Suprapubic skin (tissue), 4 donors: ENCODE measurements at regions not wholly inside any gene's neighbourhood (a gene's known extent, or its start where the extent isn't known, plus 50 kb on each side); places are given as distances from the start of the nearest gene placed in this dataset.

ENCODE experiments used
- DNase-seq, 2 donors: peaks; one replicate each; pipeline ENCODE4 v3.0.0-alpha.2; 2019; ENCODE audit warnings: low spot score in 2 of 2
- H3K27ac ChIP-seq: fragments of 200-600 bp; sonication (generic); one replicate; pipeline ENCODE4 v1.5.1; 2019
- H3K27me3 ChIP-seq: fragments of 200-600 bp; sonication (generic); one replicate; pipeline ENCODE4 v1.5.1; 2019
- H3K36me3 ChIP-seq: fragments of 200-600 bp; sonication (generic); one replicate; pipeline ENCODE4 v1.5.1; 2019
- H3K4me1 ChIP-seq: fragments of 200-600 bp; sonication (generic); one replicate; pipeline ENCODE4 v1.5.1; 2019
- H3K4me3 ChIP-seq: fragments of 200-600 bp; sonication (generic); one replicate; pipeline ENCODE4 v1.5.1; 2019; ENCODE audit warnings: mild to moderate bottlenecking
- H3K9me3 ChIP-seq: fragments of 200-600 bp; sonication (generic); one replicate; pipeline ENCODE4 v1.5.1; 2019
- EP300 ChIP-seq: sonication (generic); formaldehyde crosslinking; IDR thresholded peaks from one replicate; pipeline ENCODE4 v1.6.1; 2017; ENCODE audit warnings: antibody characterized with exemption
- POLR2A ChIP-seq, 2 donors: fragments of 450-650 bp; IDR thresholded peaks; one replicate each; pipeline ENCODE4 v1.6.1; 2017; ENCODE audit warnings: antibody characterized with exemption in 2 of 2, mild to moderate bottlenecking in 2 of 2, moderate library complexity in 2 of 2
- POLR2AphosphoS5 ChIP-seq, 3 donors: sonication (generic); formaldehyde crosslinking; IDR thresholded peaks; one replicate each; pipeline ENCODE4 v1.6.1; 2017; ENCODE audit warnings: antibody characterized with exemption in 3 of 3
- WGBS: methylation state at CpG from one replicate; pipeline ENCODE4 v1.1.5; 2018; 5-methylcytosine and 5-hydroxymethylcytosine counted together
- TF ChIP-seq, protein P1 (sequence below), 2 donors: fragments of 200-600 bp in 1 of 2; fragments of 450-650 bp in 1 of 2; sonication (generic) in 1 of 2; IDR thresholded peaks; one replicate each; pipeline ENCODE4 v1.5.1; 2016 to 2019; ENCODE audit warnings: antibody characterized with exemption in 2 of 2, mild to moderate bottlenecking in 1 of 2, moderate library complexity in 1 of 2

DNA sequence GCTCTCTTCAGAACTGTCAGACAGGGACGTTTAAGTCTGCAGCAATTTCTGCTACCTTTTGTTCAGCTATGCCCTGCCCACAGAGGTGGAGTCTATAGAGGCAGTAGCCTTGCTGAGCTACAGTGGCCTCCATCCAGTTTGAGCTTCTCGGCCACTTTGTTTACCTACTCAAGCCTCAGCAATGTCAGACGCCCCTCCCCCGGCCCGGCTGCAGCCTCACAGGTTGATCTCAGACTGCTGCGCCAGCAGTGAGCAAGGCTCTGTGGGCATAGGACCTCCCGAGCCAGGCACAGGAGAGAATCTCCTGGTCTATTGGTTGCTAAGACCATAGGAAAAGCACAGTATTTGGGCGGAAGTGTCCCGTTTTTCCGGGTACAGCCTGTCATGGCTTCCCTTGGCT is 89.9 kb upstream of the PDC start:
- no peak overlapping the region for H3K27ac ChIP-seq
- TF ChIP-seq POLR2AphosphoS5 (IDR thresholded peaks at IDR 0.05): no peak
- TF ChIP-seq, protein P1, sequence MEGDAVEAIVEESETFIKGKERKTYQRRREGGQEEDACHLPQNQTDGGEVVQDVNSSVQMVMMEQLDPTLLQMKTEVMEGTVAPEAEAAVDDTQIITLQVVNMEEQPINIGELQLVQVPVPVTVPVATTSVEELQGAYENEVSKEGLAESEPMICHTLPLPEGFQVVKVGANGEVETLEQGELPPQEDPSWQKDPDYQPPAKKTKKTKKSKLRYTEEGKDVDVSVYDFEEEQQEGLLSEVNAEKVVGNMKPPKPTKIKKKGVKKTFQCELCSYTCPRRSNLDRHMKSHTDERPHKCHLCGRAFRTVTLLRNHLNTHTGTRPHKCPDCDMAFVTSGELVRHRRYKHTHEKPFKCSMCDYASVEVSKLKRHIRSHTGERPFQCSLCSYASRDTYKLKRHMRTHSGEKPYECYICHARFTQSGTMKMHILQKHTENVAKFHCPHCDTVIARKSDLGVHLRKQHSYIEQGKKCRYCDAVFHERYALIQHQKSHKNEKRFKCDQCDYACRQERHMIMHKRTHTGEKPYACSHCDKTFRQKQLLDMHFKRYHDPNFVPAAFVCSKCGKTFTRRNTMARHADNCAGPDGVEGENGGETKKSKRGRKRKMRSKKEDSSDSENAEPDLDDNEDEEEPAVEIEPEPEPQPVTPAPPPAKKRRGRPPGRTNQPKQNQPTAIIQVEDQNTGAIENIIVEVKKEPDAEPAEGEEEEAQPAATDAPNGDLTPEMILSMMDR (IDR thresholded peaks at IDR 0.05): no peak
- 86% methylated on average over 6 of the region's 10 CpGs for WGBS
- H3K4me3 ChIP-seq: no peak overlapping the region
- H3K27me3 ChIP-seq: no peaks in the 10 kb centered on the region
- DNase-seq: no peak
- H3K9me3 ChIP-seq: peaks cover 5% of the 10 kb centered on the region
- no peaks in the 10 kb centered on the region for H3K4me1 ChIP-seq
- no peaks in the 10 kb centered on the region for H3K36me3 ChIP-seq

DNA sequence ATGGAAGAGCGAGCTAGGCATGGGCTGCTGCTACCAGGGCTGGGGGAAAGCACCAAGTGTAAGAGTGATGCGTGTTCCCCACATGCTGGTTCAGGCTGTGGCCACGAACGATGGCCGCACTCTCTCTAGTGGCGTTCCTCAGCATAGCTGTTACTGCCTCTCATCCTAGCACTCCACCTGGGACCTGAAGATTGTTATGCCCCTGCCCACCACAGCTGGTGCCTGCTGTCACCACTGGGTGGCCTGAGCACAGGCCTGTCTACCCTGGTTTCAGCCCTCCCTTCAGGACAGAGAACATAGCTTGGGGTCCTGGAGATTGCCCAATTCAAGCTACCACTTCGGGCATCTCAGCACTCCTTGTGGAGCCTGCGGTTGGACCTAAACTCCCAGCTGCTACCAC is 80.1 kb upstream of the PDC start:
- Histone ChIP-seq H3K36me3 (no peaks in the 10 kb centered on the region), H3K27ac (no peak overlapping the region), H3K9me3 (peaks cover 13% of the 10 kb centered on the region), H3K4me3 (no peak overlapping the region), H3K27me3 (no peaks in the 10 kb centered on the region), H3K4me1 (peaks cover under 1% of the 10 kb centered on the region)
- DNase-seq: no peak
- no peak for TF ChIP-seq EP300
- TF ChIP-seq, protein P1 (IDR thresholded peaks at IDR 0.05): no peak
- no peak for TF ChIP-seq POLR2A (IDR thresholded peaks at IDR 0.05)
- TF ChIP-seq POLR2AphosphoS5 (IDR thresholded peaks at IDR 0.05): no peak
- 94% methylated on average over 2 of the region's 8 CpGs for WGBS

DNA sequence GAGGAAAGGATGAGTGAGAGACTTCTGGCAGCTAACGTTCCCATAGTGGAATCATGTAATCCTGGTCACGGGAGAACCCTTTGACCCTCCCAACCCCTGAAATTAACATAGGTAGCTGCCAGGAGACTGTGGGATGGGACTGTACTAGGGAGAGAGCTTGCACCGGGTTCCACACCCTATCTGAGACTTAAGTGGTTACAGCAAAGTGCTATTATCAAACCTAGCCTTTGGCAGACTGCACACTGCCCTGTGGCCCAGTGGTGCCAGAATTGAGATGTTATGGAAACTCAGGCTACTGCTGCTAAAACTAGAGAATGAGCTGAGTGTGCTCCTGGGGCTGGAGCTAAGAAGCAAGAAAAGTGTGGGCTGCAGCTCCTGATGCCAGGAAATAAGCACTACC is 79.6 kb upstream of the PDC start:
- no peaks in the 10 kb centered on the region for H3K36me3 ChIP-seq
- 67% methylated on average over 3 of the region's 3 CpGs for WGBS
- H3K4me1 ChIP-seq: peaks cover 5% of the 10 kb centered on the region
- no peak overlapping the region for H3K27ac ChIP-seq
- no peak for DNase-seq
- peaks cover 13% of the 10 kb centered on the region for H3K9me3 ChIP-seq
- TF ChIP-seq, protein P1 (IDR thresholded peaks at IDR 0.05): no peak
- no peak for TF ChIP-seq POLR2A (IDR thresholded peaks at IDR 0.05)
- TF ChIP-seq EP300: no peak
- TF ChIP-seq POLR2AphosphoS5 (IDR thresholded peaks at IDR 0.05): no peak
- H3K4me3 ChIP-seq: no peak overlapping the region
- no peaks in the 10 kb centered on the region for H3K27me3 ChIP-seq

DNA sequence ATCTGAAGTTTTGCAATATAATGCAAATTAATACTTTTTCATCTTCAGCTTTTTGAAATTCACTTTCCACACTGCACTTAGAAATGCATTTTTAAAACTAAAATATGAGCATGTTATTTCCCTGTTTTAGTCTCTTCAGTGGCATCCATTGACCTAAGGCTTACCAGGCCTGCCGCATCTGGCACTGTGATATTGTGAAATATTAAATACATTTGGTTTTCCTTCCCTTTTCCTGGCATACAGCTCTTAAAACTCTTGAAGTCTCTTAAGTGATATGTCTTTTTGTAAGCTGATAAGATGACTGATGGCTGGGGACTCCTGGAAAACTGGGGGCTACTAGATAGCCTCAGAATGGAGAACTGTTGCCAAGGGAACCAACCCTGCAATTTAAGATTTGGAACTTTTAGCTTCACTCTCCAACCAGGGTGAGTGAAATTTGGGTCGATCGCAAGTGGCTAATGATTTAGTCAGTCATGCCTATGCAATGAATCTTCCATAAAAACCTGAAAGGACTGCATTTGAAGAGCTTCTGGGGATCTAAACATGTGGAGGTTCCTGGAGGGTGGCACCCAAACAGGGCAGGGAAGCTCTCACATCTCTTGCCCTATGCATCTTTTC is 75.5 kb upstream of the PDC start:
- no peaks in the 10 kb centered on the region for H3K27me3 ChIP-seq

DNA sequence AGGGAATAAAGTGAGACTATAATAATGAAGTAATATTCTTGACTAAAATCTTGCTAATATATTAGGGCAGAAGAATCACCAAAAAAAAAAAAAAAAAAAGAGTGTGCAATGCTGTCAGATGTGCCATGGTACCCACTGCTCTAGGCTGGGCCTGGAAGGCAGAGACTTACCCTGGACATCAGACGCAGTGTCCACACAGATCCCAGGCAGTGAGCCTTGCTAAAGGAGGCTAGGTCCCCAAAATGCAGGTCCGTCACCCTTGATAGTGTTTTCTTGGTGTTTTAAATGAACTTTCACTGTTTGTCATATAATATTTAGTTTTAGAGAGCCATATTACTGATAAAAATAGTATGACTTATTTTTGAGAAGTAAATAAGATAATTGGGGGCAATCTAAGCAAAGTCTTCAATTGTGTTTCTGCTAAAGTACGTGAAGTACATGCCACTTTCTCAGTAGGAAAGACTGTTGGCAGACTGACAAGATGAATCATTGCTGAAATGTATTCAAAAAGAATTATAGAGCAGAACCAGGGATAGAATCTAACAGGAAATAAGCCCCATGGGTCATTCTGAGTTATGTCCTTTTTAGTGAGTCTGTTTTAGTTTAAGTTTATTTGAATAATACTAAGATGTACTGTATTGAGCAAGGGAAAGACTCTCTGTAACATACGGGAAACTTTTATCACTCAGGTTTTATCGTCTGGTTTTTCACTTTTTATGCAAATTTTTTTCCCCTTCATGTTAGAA is 74.6 kb upstream of the PDC start:
- Histone ChIP-seq H3K9me3 (no peaks in the 10 kb centered on the region), H3K4me3 (no peak overlapping the region), H3K36me3 (no peaks in the 10 kb centered on the region), H3K4me1 (peaks cover 6% of the 10 kb centered on the region), H3K27ac (no peak overlapping the region), H3K27me3 (no peaks in the 10 kb centered on the region)
- TF ChIP-seq EP300 (no peak), POLR2AphosphoS5 (IDR thresholded peaks at IDR 0.05) (no peak), POLR2A (IDR thresholded peaks at IDR 0.05) (no peak)
- TF ChIP-seq, protein P1 (IDR thresholded peaks at IDR 0.05): no peak
- no peak for DNase-seq
- 53% methylated on average over 5 of the region's 5 CpGs for whole genome bisulfite sequencing

More for the DNA sequence above, 75.5 kb upstream of the PDC start:
- WGBS: 78% methylated on average over 3 of the region's 3 CpGs
- DNase-seq: no peak
- Histone ChIP-seq H3K36me3 (no peaks in the 10 kb centered on the region), H3K9me3 (no peaks in the 10 kb centered on the region), H3K4me1 (peaks cover 6% of the 10 kb centered on the region), H3K4me3 (no peak overlapping the region), H3K27ac (no peak overlapping the region)
- TF ChIP-seq EP300 (no peak), POLR2A (IDR thresholded peaks at IDR 0.05) (no peak), POLR2AphosphoS5 (IDR thresholded peaks at IDR 0.05) (no peak)
- TF ChIP-seq, protein P1 (IDR thresholded peaks at IDR 0.05): no peak
